ENCODE measurements at regions not wholly inside any gene's neighbourhood (a gene's known extent, or its start where the extent isn't known, plus 50 kb on each side); places are given as distances from the start of the nearest gene placed in this dataset.

DNA sequence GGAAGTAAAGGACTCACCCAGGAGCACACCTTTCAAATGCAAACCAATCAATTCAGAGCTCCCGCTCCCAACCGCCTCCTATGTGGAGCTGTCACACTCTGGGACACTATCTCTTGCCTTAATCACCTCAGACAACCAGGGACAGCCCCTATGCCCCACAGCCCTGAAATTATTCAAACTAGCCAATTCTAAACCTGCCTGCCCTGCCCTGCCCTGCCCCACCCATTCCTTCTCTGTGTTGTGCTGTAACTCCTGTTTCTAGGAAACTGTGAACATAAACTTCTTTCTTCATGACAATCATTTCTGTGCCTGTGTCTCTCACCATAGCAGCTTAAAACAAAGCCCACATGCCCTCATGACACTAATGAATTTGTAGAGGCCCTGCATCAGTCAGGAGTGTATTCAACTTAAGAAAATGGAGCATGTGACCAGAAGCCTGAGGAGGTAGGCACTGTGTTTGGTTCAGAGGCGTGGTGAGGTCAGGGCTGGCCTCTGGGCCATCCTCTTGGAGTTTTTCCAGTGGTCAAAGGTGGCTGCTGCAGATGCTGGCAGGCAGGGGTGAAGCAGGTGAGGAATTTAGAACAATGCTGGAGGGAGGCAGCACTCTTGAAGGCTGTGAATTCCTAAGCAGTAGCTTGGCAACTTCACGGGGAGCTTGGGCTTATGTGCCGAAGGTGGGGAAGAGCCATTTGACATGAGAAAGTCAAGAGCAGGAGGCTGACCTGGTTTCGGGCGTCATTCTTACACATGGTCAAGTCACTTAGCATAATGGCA is 74.5 kb downstream of the RHOU start:
- ChIA-PET CTCF (no interaction called here), POLR2A (no interaction called here)
- TF ChIP-seq FOXA1 (IDR thresholded peaks at IDR 0.05) (no peak), LEF1 (IDR thresholded peaks at IDR 0.05; ENCODE audit: borderline replicate concordance) (no peak), FOXM1 (IDR thresholded peaks at IDR 0.05; ENCODE audit: borderline replicate concordance) (no peak), ELF4 (IDR thresholded peaks at IDR 0.05) (no peak), HDGF (IDR thresholded peaks at IDR 0.05; ENCODE audit: borderline replicate concordance) (no peak), L3MBTL2 (conservative IDR thresholded peaks at IDR 0.05) (no peak), NFRKB (IDR thresholded peaks at IDR 0.05) (no peak), FOXK2 (IDR thresholded peaks at IDR 0.05) (no peak), TARDBP (IDR thresholded peaks at IDR 0.05) (no peak), SP1 (IDR thresholded peaks at IDR 0.05) (no peak), ARNT (IDR thresholded peaks at IDR 0.05) (no peak), SUZ12 (IDR thresholded peaks at IDR 0.05) (no peak), CTBP1 (IDR thresholded peaks at IDR 0.05; ENCODE audit: borderline replicate concordance) (no peak), BHLHE40 (IDR thresholded peaks at IDR 0.05; ENCODE audit: borderline replicate concordance) (no peak), ZNF384 (IDR thresholded peaks at IDR 0.05) (no peak)
- TF ChIP-seq, protein P1, sequence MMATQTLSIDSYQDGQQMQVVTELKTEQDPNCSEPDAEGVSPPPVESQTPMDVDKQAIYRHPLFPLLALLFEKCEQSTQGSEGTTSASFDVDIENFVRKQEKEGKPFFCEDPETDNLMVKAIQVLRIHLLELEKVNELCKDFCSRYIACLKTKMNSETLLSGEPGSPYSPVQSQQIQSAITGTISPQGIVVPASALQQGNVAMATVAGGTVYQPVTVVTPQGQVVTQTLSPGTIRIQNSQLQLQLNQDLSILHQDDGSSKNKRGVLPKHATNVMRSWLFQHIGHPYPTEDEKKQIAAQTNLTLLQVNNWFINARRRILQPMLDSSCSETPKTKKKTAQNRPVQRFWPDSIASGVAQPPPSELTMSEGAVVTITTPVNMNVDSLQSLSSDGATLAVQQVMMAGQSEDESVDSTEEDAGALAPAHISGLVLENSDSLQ (IDR thresholded peaks at IDR 0.05), result no peak
- no peak for DNase-seq (ENCODE audit: extremely low spot score)

DNA sequence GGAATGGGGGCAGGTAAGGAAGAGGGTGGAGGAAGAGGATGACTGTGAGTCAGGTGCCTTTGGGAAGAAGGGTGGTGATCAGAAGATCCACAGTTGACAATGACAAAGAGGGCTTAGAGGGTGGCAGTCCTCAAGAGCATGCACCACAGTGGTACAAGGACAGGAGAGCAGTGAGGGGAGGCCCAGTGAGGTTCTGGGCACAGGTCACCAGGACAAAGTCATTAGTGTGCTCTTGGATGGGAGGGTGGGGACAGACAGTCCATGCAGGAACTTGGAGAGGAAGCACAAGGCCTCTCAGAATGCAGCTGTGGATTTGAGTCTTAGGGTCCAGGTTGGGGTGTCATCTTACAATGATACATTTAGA is 75.1 kb downstream of the RHOU start:
- TF ChIP-seq ELF4 (IDR thresholded peaks at IDR 0.05) (no peak), LEF1 (IDR thresholded peaks at IDR 0.05; ENCODE audit: borderline replicate concordance) (no peak), CTBP1 (IDR thresholded peaks at IDR 0.05; ENCODE audit: borderline replicate concordance) (no peak), FOXM1 (IDR thresholded peaks at IDR 0.05; ENCODE audit: borderline replicate concordance) (no peak)
- ChIA-PET CTCF (interaction anchor here (0.6 kb wide), 1 partner anchor 338 kb away, joined by 3 read pairs; no protein-coding TSS in a partner anchor), POLR2A (no interaction called here)
- DNase-seq (ENCODE audit: extremely low spot score), result no peak

DNA sequence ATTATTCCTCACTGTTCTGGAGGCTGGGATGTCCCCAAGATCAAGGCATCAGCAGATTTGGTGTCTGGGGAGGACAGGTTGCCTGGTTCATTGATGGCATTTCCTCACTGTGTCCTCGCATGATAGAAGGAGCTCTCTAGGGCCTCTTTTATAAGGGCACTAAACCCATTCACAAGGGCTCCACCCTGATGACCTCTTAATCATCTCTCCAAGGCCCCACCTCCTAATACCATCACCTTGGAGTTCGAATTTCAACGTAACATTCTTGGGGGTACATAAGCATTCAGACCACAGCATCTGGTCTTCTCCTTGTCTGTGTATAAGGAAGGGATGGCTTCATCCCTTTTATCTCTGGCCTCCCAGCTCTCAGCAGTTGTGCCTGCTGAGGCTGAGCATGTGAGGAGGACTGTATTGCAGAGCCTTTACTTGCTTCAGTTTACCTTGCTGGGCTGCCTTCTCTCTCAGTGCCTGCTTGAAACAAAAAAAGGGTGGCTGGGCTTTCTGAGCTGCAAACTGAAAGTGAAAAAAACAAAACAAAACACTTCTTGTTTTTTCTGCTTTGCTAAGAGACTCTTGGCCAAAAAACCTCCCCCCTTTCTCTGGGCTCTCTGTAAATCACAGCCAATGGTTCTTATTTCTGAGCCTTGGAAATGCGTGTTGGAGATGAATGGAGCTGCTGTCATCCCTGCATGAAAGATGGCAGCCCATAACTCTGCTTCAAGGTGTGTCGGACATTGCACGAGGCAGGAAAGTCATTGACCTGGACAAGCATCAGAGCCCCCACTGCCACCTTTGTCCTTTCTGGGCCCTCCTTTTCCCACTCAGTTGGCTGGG is 75.8 kb downstream of the RHOU start:
- POLR2A ChIA-PET, result no interaction called here
- DNase-seq (ENCODE audit: extremely low spot score), result no peak
- CTCF ChIA-PET, result interaction anchor here (0.6 to 1.1 kb wide), 2 partner anchors 9 to 337 kb away, joined by 3 read pairs; no protein-coding TSS in a partner anchor
- TF ChIP-seq TARDBP (IDR thresholded peaks at IDR 0.05) (no peak), CTBP1 (IDR thresholded peaks at IDR 0.05; ENCODE audit: borderline replicate concordance) (no peak), FOXK2 (IDR thresholded peaks at IDR 0.05) (no peak), SP1 (IDR thresholded peaks at IDR 0.05) (no peak), LEF1 (IDR thresholded peaks at IDR 0.05; ENCODE audit: borderline replicate concordance) (no peak), FOXM1 (IDR thresholded peaks at IDR 0.05; ENCODE audit: borderline replicate concordance) (no peak), ELF4 (IDR thresholded peaks at IDR 0.05) (no peak), BHLHE40 (IDR thresholded peaks at IDR 0.05; ENCODE audit: borderline replicate concordance) (no peak), FOXA1 (IDR thresholded peaks at IDR 0.05) (no peak), NFRKB (IDR thresholded peaks at IDR 0.05) (no peak), ARNT (IDR thresholded peaks at IDR 0.05) (no peak), L3MBTL2 (conservative IDR thresholded peaks at IDR 0.05) (no peak), HDGF (IDR thresholded peaks at IDR 0.05; ENCODE audit: borderline replicate concordance) (no peak), SUZ12 (IDR thresholded peaks at IDR 0.05) (no peak)
- TF ChIP-seq, protein P1 (IDR thresholded peaks at IDR 0.05), result no peak

DNA sequence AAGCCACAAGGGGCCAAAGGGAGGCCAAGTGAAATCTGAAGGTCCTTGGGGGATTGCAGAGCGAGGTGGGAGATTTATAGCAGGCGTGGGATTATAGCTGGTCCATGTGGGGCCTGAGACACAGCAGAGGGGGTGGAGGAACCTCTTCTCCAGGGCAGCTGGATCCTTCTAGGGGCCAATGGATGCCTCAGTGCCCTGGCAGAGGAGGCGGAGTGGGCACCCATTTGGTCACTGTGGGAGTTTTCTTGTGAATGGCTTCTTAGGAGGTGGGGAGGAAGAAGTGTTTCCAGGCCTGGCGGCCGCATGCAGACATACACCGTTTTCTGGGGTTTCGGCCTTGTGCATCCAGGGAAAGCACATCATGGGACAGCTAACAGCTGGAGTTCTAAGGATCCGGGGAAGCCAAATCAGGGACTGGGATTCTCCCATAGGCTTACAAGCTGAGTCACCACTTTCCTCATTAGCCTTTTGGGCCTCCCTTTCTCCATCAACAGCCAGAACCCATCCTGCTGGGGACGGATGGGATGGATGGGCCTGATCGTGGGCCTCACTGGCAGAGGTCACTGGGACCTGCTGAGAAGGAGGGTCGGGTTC is 76.5 kb downstream of the RHOU start:
- TF ChIP-seq SUZ12 (IDR thresholded peaks at IDR 0.05), result no peak
- no peak for TF ChIP-seq FOXM1 (IDR thresholded peaks at IDR 0.05; ENCODE audit: borderline replicate concordance)
- TF ChIP-seq TARDBP (IDR thresholded peaks at IDR 0.05), result no peak
- no peak for TF ChIP-seq BHLHE40 (IDR thresholded peaks at IDR 0.05; ENCODE audit: borderline replicate concordance)
- ChIA-PET CTCF (interaction anchor here (1.1 kb wide), 1 partner anchor 9 kb away, joined by 3 read pairs; no protein-coding TSS in a partner anchor), POLR2A (no interaction called here)
- no peak for DNase-seq (ENCODE audit: extremely low spot score)

DNA sequence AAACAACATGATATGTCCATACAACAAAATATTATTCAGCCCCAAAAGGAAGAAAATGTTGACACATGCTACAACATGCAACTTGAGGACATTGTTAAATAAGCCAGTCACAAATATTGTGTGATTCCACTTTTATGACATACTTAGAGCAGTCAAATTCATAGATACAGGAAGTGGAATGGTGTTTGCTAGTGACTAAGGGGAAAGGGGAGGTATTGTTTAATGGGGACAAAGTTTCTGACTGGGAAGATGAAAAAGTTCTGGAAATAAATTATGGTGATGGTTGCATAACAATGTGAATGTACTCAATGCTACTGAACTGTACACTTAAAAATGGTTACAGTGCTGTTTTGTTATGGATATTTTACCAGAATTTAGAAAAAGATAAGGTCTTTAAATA is 77.7 kb downstream of the RHOU start:
- no peak for TF ChIP-seq L3MBTL2 (conservative IDR thresholded peaks at IDR 0.05)
- no peak for TF ChIP-seq NFRKB (IDR thresholded peaks at IDR 0.05)
- no peak for TF ChIP-seq FOXK2 (IDR thresholded peaks at IDR 0.05)
- TF ChIP-seq LEF1 (IDR thresholded peaks at IDR 0.05; ENCODE audit: borderline replicate concordance), result no peak
- no peak for TF ChIP-seq FOXM1 (IDR thresholded peaks at IDR 0.05; ENCODE audit: borderline replicate concordance)
- no peak for TF ChIP-seq ELF4 (IDR thresholded peaks at IDR 0.05)
- no peak for TF ChIP-seq ZNF384 (IDR thresholded peaks at IDR 0.05)
- TF ChIP-seq ARNT (IDR thresholded peaks at IDR 0.05), result no peak

DNA sequence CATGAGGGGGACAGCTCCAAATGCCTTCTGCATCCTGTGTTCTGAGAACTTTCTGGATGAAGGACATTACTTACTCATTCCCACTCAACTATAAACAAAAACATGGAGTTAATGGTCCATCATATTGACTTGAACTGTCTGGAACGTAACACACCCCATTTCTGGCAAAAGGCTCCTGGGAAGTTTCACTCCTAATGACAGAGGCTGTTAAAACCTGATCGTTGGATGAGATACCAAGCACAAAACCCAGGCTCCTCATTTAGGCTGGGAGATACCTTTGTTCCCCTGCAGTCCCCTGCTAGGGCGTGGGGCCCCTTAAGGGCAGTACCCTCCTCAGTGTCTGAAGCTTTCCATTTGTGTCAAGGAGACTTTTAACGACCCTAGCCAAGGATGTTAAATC is 78.9 kb downstream of the RHOU start:
- ChIA-PET CTCF (interaction anchor here (0.7 kb wide), 1 partner anchor 9 kb away, joined by 3 read pairs; no protein-coding TSS in a partner anchor), POLR2A (no interaction called here)
- no peak for TF ChIP-seq ELF4 (IDR thresholded peaks at IDR 0.05)
- TF ChIP-seq FOXA1 (IDR thresholded peaks at IDR 0.05), result no peak
- TF ChIP-seq HDGF (IDR thresholded peaks at IDR 0.05; ENCODE audit: borderline replicate concordance), result no peak
- TF ChIP-seq FOXK2 (IDR thresholded peaks at IDR 0.05), result no peak
- TF ChIP-seq, protein P1 (IDR thresholded peaks at IDR 0.05), result no peak
- TF ChIP-seq SUZ12 (IDR thresholded peaks at IDR 0.05), result no peak
- no peak for TF ChIP-seq BHLHE40 (IDR thresholded peaks at IDR 0.05; ENCODE audit: borderline replicate concordance)
- no peak for TF ChIP-seq L3MBTL2 (conservative IDR thresholded peaks at IDR 0.05)
- no peak for TF ChIP-seq ARNT (IDR thresholded peaks at IDR 0.05)
- no peak for TF ChIP-seq ZNF384 (IDR thresholded peaks at IDR 0.05)
- TF ChIP-seq NFRKB (IDR thresholded peaks at IDR 0.05), result no peak
- no peak for TF ChIP-seq FOXM1 (IDR thresholded peaks at IDR 0.05; ENCODE audit: borderline replicate concordance)
- TF ChIP-seq LEF1 (IDR thresholded peaks at IDR 0.05; ENCODE audit: borderline replicate concordance), result no peak
- no peak for TF ChIP-seq SP1 (IDR thresholded peaks at IDR 0.05)
- TF ChIP-seq TARDBP (IDR thresholded peaks at IDR 0.05), result no peak
- no peak for TF ChIP-seq CTBP1 (IDR thresholded peaks at IDR 0.05; ENCODE audit: borderline replicate concordance)

More for the DNA sequence above, 77.7 kb downstream of the RHOU start:
- ChIA-PET CTCF (no interaction called here), POLR2A (no interaction called here)
- no peak for DNase-seq (ENCODE audit: extremely low spot score)

More for the DNA sequence above, 78.9 kb downstream of the RHOU start:
- no peak for DNase-seq (ENCODE audit: extremely low spot score)
